Central memory CD4-positive, alpha-beta T cell (primary cell): ENCODE measurements at regions not wholly inside any gene's neighbourhood (a gene's known extent, or its start where the extent isn't known, plus 50 kb on each side); places are given as distances from the start of the nearest gene placed in this dataset.

Experiments used
- DNase-seq: peaks from one replicate; pipeline ENCODE4 v3.0.0; 2022

- DNase-seq = no peak
These were observed 64.2 kb downstream of the RBM43 start for GRCh38 chr2:151197184-151198108.

DNA sequence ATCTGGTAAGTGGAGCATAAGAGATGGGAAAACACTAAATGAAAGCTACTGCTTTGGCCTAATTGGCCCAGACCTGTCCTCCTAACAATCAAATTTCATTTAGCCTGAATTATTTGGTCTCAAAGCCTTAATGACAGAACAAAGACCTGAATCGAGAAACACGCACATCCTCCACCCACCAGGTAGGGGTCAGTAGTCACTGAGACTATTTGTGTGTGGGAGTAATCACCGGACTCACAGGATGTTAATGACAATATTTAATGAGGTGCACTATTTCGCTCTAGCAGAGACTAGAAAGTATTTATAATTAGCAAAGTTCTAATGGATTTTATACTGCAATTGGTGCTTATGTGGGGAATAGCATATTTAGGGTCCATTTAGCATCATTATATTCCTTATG, 68.1 kb downstream of the RBM43 start:
- no peak for DNase-seq

- no peak for DNase-seq
These were observed 69.0 kb downstream of the RBM43 start for GRCh38 chr2:151192681-151193080.

DNA sequence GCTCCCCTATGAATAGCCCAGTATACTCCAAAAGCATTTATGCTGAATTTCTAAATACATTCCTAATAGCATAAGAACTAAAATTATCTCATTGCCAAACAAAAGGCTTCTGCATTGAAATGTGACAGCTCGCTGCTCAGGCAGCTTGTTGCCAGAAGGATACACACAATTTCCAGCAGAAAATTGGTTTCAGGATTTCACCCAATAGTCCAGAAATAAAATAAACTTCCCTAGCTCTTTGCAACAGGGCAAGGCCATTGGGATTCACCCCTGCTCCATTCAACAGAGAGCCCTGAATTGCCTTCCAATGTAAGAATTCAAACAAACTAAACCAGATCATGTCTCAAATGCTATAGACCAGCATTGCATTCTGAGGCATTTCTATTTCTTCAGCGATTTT, 70.7 kb downstream of the RBM43 start:
- no peak for DNase-seq

DNA sequence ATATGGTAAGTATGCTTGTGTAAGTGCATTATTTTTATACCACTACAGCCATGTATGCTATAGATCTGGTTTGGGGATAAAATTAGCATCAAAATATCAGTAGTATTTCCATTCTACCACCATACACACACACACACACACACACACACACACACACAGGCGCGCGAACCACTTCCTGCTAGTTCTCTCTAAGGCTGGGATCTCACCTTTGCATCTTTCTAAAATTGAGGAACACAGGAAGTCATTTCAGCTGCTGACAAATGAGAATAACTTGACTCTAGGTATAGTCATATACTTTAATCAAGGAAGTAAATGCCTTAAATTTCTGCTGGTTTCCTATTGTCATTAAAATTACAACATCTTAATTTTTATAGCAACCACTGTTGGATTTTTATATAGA, 72.5 kb downstream of the RBM43 start:
- DNase-seq = peak; percentile 2

- no peak for DNase-seq
These were observed 75.7 kb downstream of the RBM43 start for GRCh38 chr2:151186011-151186410.

DNA sequence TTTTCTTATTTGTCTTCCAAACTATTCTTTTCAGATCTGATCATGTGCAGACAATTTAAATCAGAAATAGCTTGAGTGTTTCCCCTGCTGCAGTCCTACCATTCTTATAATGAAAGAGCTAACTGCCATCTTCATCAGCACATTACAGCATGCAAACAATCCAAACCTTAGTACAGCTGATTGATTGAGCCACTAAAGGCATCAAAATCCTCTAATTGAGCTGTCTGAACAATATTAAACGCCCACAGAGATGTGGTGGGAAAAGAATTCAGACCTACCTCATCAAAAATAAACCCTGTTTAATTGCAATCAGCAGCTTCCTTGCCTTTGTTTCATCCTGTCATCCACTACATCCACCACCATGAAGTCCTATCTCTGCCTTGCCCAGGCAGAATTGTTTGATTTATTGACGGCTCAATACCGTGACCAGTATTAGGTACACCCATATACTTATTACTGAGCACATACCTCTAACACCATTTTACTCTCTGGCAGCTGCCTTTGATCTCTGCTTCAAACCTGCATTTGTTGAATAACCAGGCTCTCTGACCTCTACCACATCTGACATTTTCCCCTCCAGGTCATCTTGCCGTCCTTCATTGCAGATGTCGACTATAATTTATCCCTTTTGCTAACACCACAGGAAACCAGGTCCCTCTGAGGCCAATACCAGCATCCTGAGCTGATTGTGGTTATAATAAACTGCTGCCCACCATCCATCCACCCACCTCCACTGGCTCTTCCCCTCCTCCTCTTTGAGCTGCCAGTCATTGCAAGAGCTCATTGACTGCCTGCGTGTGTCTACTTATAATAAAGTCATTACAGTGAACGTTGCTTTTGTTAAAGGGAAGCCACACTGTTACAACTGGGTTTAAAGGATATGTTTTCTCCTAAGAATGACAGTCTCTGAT, 78.5 kb downstream of the RBM43 start:
- DNase-seq = no peak

DNA sequence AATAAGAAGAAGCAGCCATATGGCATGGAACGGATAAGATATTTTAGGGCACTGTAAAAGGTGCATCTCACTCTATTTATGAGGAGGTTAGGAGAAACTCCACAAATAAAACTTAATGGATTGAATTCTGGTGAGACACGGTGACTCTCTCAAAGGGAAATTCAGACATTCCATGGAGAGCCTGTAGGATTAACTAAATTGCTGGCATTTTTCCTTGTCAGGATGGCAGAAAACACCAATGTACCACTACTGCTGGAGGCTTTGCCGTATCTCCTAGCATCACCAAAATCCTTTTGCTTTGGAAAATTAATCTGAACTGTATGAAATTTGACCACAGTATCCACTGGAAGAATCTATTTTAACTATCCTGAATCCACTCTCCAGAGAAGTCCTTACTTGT, 79.3 kb downstream of the RBM43 start:
- DNase-seq = no peak

DNA sequence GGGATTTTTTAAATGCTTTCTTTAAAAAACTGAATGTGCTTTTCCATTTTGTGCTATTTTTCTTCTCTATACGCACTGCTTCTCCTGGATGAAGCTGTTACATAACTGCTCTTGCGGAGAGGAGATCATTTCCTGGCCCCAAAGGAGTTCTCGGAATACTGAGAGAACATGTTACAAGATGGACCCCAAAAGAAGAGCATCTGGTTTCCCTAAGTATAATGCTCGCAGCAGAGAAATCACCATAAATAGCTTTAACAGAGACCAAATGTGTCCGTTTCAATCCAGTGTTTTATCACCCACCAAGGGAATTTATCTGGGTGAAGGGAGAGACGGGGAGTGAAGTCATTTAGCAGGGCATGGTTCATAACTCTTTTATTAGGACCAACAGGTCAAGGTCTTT, 80.1 kb downstream of the RBM43 start:
- DNase-seq = no peak

DNA sequence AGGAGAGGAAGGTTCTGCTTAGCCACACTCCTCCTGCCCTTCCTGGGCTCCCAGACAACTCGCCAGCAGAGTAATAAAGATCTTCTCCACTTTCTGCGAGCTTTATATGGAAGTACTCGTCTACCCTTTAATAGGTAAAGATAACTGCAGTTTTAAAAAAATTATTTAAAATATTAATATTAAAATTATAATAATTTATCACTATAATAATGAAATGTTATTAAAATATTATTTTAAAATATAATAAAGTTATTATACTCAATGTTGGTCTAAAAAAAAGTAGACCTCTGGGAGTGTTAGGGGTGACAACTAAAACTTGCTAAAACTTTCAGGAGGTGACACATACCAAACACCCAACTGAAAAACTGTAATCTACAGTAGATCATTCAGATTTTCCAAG, 81.5 kb downstream of the RBM43 start:
- DNase-seq = no peak

DNA sequence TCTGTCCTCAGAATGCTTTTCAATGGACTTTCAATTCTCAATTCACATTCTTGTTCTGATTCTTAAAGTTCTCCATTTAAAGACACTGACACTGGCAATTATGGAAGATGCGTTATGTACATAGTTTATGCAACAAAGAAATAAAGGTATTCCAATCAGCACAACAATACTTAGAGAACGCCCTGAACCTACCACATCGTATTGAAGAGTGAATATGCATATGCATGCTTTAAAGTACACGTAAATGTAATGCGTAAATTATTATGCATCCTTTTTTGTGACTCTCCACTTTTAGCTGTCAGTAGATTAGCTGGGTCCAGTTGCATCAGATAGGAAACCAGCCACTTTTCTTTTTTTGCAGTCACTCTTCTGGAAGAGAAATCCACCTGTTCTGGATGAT, 83.5 kb downstream of the RBM43 start:
- DNase-seq = no peak

- no peak for DNase-seq
These were observed 83.9 kb downstream of the RBM43 start for GRCh38 chr2:151177756-151178155.

DNA sequence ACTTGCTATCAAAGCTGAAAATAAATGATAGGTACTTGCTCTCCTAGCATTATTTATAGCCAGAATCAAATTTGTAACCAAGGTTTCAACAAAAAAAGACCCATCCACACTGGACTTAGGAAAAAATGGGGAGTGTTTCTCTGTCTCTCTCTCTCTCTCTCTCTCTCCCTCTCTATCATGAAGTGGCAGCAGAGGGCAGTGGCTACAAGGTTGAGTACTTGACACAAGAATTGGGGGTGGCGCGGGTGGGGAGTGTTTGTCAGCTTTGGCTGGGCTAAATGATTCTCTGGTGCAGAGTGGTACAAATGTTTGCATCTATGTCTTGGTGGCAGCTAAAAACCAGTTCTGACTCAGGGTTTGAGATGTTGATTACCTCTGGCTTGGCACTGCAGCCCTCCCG, 85.0 kb downstream of the RBM43 start:
- DNase-seq = no peak

- no peak for DNase-seq
These were observed 85.8 kb downstream of the RBM43 start for GRCh38 chr2:151175864-151176263.

DNA sequence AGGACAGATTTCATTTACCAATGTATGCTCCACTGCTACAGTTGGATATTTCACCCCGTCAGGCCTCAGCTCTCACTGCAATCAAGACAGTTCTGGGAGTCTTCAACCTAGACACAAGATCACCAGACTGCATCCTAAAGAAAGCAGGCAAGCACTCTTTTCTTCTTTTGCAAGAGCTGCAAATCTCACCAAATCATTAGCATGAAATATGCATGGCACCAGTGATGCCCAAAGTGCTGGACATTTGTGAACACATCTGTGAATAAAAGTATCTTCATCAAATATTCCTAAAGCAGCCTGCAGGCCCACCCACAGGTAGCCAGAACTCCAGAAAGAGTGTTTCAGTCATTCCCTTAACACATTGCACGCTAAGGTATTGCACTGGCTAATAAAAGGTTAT, 87.5 kb downstream of the RBM43 start:
- no peak for DNase-seq

GRCh38 chr2:151171186-151171585, 90.5 kb downstream of the RBM43 start:
- no peak for DNase-seq

DNA sequence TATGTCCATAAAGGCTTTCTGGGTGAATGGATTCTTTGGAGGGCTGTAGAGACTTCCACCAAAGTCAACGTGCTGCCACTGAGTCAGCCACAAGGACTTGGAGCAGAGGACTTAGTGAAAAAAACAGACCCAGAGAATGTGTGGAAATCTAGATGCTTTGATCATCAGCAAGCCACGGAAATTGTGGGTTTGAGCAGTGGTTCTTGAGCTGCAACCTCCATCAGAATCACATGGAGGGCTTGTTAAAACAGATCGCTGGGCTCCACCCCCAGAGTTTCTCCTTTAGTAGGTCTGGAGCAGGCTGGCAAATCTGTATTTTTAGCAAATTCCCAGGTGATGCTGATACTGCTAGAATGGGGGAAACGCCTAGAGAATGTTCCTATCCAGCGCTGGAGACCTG, 95.3 kb downstream of the RBM43 start:
- no peak for DNase-seq

GRCh38 chr2:151165105-151165684, 96.5 kb downstream of the RBM43 start:
- no peak for DNase-seq

GRCh38 chr2:151161821-151162551, 99.7 kb downstream of the RBM43 start:
- no peak for DNase-seq

DNA sequence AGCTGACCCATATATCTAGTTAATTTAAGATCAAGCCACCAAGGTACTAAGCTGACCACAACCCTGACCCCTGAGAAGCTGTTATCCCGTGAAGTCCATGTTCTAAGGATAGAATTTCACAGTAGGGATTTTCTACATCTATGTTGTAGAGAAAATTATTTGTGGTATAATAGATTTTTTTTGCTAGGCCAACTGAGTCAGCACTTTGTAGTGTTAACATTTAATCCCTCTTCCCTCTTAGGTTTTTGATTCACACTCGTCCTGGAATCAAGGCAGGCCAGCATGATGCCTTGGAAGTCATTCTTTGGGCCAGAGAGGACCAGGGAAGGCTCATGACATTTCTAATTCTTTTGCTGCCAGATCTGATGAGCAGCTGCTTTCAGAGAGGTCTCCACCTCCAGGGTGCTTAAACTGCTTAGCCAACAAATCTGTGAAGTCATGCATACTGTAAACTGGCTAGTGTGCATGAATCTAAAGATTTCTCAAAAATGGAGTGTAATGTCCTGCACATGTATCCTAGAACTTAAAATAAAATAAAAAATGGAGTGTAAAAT, 102.5 kb downstream of the RBM43 start:
- DNase-seq = no peak

DNA sequence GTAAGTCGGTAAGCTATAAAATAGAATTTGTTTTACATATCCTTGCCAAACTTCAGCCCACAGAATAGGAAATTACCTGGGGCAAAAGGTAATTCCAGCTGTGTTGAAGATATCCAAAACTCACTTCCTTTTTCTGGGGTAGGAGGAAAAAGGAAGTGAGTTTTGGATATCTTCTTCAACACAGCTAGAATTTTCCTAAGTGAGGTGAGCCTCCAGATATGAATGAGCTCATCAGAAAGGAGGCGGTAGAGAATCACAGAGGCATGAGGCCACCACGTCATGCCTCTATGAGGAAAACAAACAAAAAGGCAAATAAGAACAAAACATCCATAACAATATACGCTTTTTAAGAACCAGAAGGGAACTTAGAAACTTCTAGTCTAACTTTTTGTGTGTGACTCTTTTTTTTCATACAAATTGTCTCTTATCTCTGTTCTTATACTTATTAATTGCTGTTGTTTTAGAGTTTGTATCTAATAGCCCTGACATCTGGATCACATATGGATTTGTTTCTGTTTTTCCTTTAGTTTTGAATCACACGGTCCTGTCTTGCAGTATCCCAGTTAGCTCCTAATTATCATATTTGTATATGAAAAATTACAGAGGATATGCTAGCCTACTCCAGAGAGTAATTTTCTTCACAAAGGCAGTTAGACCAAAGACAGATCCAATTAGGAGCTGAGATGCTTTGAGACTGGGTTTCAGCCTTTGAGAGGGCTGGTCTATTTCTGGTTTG, 104.5 kb downstream of the RBM43 start:
- no peak for DNase-seq

- no peak for DNase-seq
These were observed 105.2 kb downstream of the RBM43 start for GRCh38 chr2:151156431-151156830.
